COLO829 (cell line): ENCODE measurements at regions not wholly inside any gene's neighbourhood (a gene's known extent, or its start where the extent isn't known, plus 50 kb on each side); places are given as distances from the start of the nearest gene placed in this dataset.
"Not testable (repeated sequence)": the region's sequence is repeated elsewhere in the genome, so short reads cannot be mapped to it uniquely, and the experiment has no call there.

Source experiments
- DNase-seq: peaks from one replicate; pipeline ENCODE4 v3.0.0; 2012; ENCODE audit warnings: low spot score

- DNase-seq: no peak
Observed at GRCh38 chr3:87710511-87710910, 348.3 kb downstream of the CGGBP1 start.

- DNase-seq: no peak
Observed at GRCh38 chr3:87710028-87710427, 348.8 kb downstream of the CGGBP1 start.

- no peak for DNase-seq
Observed at GRCh38 chr3:87706176-87706575, 352.6 kb downstream of the CGGBP1 start.

- DNase-seq: no peak
Observed at GRCh38 chr3:87702600-87702999, 356.2 kb downstream of the CGGBP1 start.

GRCh38 chr3:87696124-87697013 lies 362.4 kb downstream of the CGGBP1 start:
- DNase-seq: no peak

GRCh38 chr3:87694678-87695077 lies 364.1 kb downstream of the CGGBP1 start:
- no peak for DNase-seq

GRCh38 chr3:87691109-87691508 lies 367.7 kb downstream of the CGGBP1 start:
- no peak for DNase-seq

- not testable (repeated sequence) for DNase-seq
Observed at GRCh38 chr3:87678984-87679660, 379.7 kb downstream of the CGGBP1 start.

- no peak for DNase-seq
Observed at GRCh38 chr3:87674397-87675161, 384.2 kb downstream of the CGGBP1 start.

- no peak for DNase-seq
Observed at GRCh38 chr3:87673132-87673531, 385.7 kb downstream of the CGGBP1 start.

GRCh38 chr3:87654184-87654583 lies 377.8 kb upstream of the POU1F1 start:
- no peak for DNase-seq

GRCh38 chr3:87653138-87653537 lies 376.8 kb upstream of the POU1F1 start:
- not testable (repeated sequence) for DNase-seq

GRCh38 chr3:87634426-87634825 lies 358.0 kb upstream of the POU1F1 start:
- DNase-seq: no peak

GRCh38 chr3:87627316-87627715 lies 350.9 kb upstream of the POU1F1 start:
- no peak for DNase-seq

GRCh38 chr3:87626546-87626945 lies 350.2 kb upstream of the POU1F1 start:
- DNase-seq: no peak

- no peak for DNase-seq
Observed at GRCh38 chr3:87625876-87626275, 349.5 kb upstream of the POU1F1 start.

GRCh38 chr3:87624860-87625259 lies 348.5 kb upstream of the POU1F1 start:
- DNase-seq: no peak

- DNase-seq: no peak
Observed at GRCh38 chr3:87621667-87622066, 345.3 kb upstream of the POU1F1 start.

GRCh38 chr3:87615506-87615905 lies 339.1 kb upstream of the POU1F1 start:
- DNase-seq: no peak

GRCh38 chr3:87614998-87615397 lies 338.6 kb upstream of the POU1F1 start:
- DNase-seq: no peak

- no peak for DNase-seq
Observed at GRCh38 chr3:87607234-87607633, 330.9 kb upstream of the POU1F1 start.

GRCh38 chr3:87595798-87596197 lies 319.4 kb upstream of the POU1F1 start:
- no peak for DNase-seq

GRCh38 chr3:87581240-87581639 lies 304.9 kb upstream of the POU1F1 start:
- no peak for DNase-seq
